ENCODE measurements at regions not wholly inside any gene's neighbourhood (a gene's known extent, or its start where the extent isn't known, plus 50 kb on each side); places are given as distances from the start of the nearest gene placed in this dataset.

- no peaks in the 10 kb centered on the region for H3K27me3 ChIP-seq (ENCODE audit: control insufficient read depth, insufficient read depth, low read length)
- H3K9me3 ChIP-seq (ENCODE audit: control insufficient read depth, insufficient read depth, low read length): no peaks in the 10 kb centered on the region
- dilution Hi-C loops (cut with HindIII; ENCODE audit: low sequenced_read_pairs, unreplicated experiment) (no loop called here), intact Hi-C loops (cut with micrococcal nuclease) (loop anchor here (10.0 kb wide), 1 partner anchor 157 kb away; no protein-coding TSS in a partner anchor), in situ Hi-C loops (cut with MboI; ENCODE audit: low sequenced_read_pairs) (no loop called here)
- H3K56ac ChIP-seq (ENCODE audit: extremely low read depth, insufficient read depth, low read length): no peak overlapping the region
- no peak overlapping the region for H3K4ac ChIP-seq (ENCODE audit: low read depth, low read length)
- H3K9ac ChIP-seq (ENCODE audit: low read depth, low read length): no peak overlapping the region
- POLR2A ChIA-PET (ENCODE audit: unreplicated experiment): no interaction called here
- H3K23ac ChIP-seq (ENCODE audit: low read depth, low read length): no peak overlapping the region
- no peaks in the 10 kb centered on the region for H3K79me1 ChIP-seq (ENCODE audit: low read depth in 1 of 2, low read length in 2 of 2)
- no peak overlapping the region for H2AFZ ChIP-seq (replicated peaks; ENCODE audit: low read length, poor library complexity)
- H3K9me1 ChIP-seq (ENCODE audit: insufficient read depth, low read length): no peaks in the 10 kb centered on the region
- H3K18ac ChIP-seq (ENCODE audit: low read depth, low read length): no peak overlapping the region
- no peak for ATAC-seq (ENCODE audit: low read depth)
- no peak overlapping the region for H2AK5ac ChIP-seq (ENCODE audit: low read depth, low read length)
- no peak overlapping the region for H4K8ac ChIP-seq (ENCODE audit: low read depth in 2 of 2, low read length in 2 of 2)
- CTCF ChIA-PET: no interaction called here
- H2BK20ac ChIP-seq (ENCODE audit: low read depth, low read length): no peak overlapping the region
- H3K36me3 ChIP-seq (ENCODE audit: control insufficient read depth, insufficient read depth, low read length): no peaks in the 10 kb centered on the region
- H2BK5ac ChIP-seq (ENCODE audit: low read depth, low read length, poor library complexity, severe bottlenecking): no peak overlapping the region
- no peak overlapping the region for H2AK9ac ChIP-seq (replicated peaks; ENCODE audit: low read depth, low read length, poor library complexity)
- no peak for DNase-seq
- no peak overlapping the region for H3K4me3 ChIP-seq (ENCODE audit: insufficient read depth, low read depth, low read length)
- no peak overlapping the region for H4K91ac ChIP-seq (ENCODE audit: insufficient read depth, low read depth, low read length)
- H3K27ac ChIP-seq (ENCODE audit: insufficient read depth, low read length): no peak overlapping the region
- no TSS peak for BruUV-seq (replicated peaks)
- H3K14ac ChIP-seq (replicated peaks; ENCODE audit: low read depth, low read length): no peak overlapping the region
- H3K4me1 ChIP-seq (ENCODE audit: control insufficient read depth, insufficient read depth, low read length): no peaks in the 10 kb centered on the region
- H4K20me1 ChIP-seq (ENCODE audit: insufficient read depth, low read length): no peaks in the 10 kb centered on the region
- no peak overlapping the region for H2BK15ac ChIP-seq (ENCODE audit: low read depth, low read length)
- no peak overlapping the region for H2BK120ac ChIP-seq (ENCODE audit: low read depth, low read length)
- H3K4me2 ChIP-seq (ENCODE audit: low read depth, low read length): no peak overlapping the region
- WGBS, 2 experiments (ENCODE audit: extremely low coverage in 2 of 2, insufficient read length in 1 of 2): 58% methylated on average over 2 of the region's 10 CpGs; no CpG with 5 or more reads in 1 of the 2 experiments
- H4K5ac ChIP-seq (ENCODE audit: low read depth, low read length): no peak overlapping the region
- TF ChIP-seq CTCF (conservative IDR thresholded peaks at IDR 0.05; ENCODE audit: low read depth, low read length) (no peak), MAZ (IDR thresholded peaks at IDR 0.05; ENCODE audit: borderline replicate concordance, low read depth, low read length) (no peak), MXI1 (IDR thresholded peaks at IDR 0.05; ENCODE audit: borderline replicate concordance, low read depth, low read length) (no peak), BHLHE40 (IDR thresholded peaks at IDR 0.05; ENCODE audit: low read depth, low read length) (no peak), CEBPB (IDR thresholded peaks at IDR 0.05; ENCODE audit: low read depth, low read length) (no peak), CHD1 (IDR thresholded peaks at IDR 0.05; ENCODE audit: low read depth, low read length) (no peak), POLR2A (IDR thresholded peaks at IDR 0.05; ENCODE audit: low read depth, low read length) (no peak), NFE2L2 (IDR thresholded peaks at IDR 0.05; ENCODE audit: low read depth, low read length) (no peak), RAD21 (IDR thresholded peaks at IDR 0.05; ENCODE audit: low read length) (no peak), RFX5 (IDR thresholded peaks at IDR 0.05; ENCODE audit: low read depth, low read length) (no peak), MAFK (IDR thresholded peaks at IDR 0.05; ENCODE audit: low read depth, low read length) (no peak), RCOR1 (IDR thresholded peaks at IDR 0.05; ENCODE audit: insufficient replicate concordance, low read length) (no peak), SMC3 (IDR thresholded peaks at IDR 0.05; ENCODE audit: low read depth, low read length) (no peak)
- TF ChIP-seq, protein P1, sequence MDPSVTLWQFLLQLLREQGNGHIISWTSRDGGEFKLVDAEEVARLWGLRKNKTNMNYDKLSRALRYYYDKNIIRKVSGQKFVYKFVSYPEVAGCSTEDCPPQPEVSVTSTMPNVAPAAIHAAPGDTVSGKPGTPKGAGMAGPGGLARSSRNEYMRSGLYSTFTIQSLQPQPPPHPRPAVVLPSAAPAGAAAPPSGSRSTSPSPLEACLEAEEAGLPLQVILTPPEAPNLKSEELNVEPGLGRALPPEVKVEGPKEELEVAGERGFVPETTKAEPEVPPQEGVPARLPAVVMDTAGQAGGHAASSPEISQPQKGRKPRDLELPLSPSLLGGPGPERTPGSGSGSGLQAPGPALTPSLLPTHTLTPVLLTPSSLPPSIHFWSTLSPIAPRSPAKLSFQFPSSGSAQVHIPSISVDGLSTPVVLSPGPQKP (IDR thresholded peaks at IDR 0.05; ENCODE audit: borderline replicate concordance, low read depth, low read length): no peak
- TF ChIP-seq, protein P2, sequence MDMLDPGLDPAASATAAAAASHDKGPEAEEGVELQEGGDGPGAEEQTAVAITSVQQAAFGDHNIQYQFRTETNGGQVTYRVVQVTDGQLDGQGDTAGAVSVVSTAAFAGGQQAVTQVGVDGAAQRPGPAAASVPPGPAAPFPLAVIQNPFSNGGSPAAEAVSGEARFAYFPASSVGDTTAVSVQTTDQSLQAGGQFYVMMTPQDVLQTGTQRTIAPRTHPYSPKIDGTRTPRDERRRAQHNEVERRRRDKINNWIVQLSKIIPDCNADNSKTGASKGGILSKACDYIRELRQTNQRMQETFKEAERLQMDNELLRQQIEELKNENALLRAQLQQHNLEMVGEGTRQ (IDR thresholded peaks at IDR 0.05; ENCODE audit: low read depth, low read length): no peak
Measured at GRCh38 chr7:26507108-26507987, 215.7 kb downstream of the SNX10 start.
